Activated gamma-delta T cell (primary cell): ENCODE measurements at regions not wholly inside any gene's neighbourhood (a gene's known extent, or its start where the extent isn't known, plus 50 kb on each side); places are given as distances from the start of the nearest gene placed in this dataset.

Source experiments
- DNase-seq: peaks from one replicate; lab custom pipeline; 2025; lab: John Stamatoyannopoulos, UW

DNA sequence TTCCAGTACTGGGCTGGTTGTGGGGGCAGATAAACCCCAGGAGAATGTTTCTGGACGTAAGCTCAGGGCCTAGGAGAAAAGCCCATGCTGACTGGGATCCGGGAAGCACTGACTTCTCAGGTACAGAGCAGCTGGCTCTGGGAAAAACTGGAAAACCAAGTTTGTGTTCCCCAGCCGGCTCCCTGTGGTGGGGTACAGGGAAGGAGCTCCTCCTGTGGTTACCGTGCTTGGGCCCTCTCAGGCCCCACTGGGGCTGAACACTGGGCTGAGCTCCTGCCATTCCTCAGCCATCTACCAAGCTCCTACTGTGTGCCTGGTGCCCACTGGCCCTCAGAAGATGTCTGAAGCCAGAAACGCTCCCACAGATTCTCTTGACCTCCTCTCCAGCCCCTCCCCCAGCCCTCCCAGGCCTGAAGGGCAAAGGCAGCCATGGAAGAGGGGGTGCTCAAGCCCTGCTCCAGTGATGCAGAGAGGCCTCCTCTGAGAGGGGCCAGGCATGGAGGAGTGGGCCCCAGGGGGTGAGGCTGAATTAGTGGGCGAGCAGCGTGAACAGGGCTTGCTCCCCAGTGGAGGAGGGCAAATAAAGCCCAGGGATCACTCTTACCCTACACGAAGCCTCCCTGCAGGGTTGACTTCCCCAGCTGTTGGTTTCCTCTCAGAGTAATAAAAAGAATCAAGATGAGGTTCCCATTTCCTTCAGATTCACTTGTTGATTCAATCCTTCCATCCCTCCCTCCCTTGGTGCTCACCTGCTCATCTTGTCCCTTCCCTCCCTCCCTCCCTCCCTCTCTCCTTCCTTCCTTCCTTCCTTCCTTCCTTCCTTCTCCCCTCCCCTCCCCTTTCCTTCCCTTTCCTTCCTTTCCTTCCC is 100.0 kb downstream of the VEGFA start:
- DNase-seq, result no peak

DNA sequence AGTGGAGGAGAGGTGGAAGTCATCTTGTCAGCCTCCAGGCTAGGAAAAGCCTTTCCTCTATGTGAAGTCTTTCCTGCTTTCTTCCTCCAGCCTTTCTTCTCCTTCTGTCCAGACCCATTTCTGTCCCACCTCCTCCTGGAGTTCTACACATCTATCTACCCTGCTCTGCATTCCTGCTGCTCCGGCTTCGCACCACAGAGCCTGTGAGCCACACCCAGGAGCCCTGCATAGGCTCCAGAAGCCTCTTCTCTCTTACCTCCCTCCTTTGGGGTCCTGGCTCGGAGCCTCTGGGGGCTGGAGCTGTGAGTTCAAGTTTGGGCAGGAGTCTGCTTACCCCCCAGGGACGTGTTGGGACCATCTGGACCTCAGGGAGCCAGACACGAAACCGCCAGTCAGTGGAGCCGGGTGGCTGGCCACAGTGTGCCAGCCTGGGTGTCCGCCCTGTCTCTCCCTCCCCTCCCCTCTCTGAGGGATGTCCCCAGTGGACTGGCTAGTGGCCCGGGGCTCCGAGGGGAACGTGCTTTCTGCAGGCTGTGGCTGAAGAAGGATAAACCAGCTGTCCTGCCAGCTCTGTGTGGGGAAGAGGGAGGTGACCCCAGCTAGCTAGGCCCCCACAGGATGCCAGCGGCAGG is 99.2 kb downstream of the VEGFA start:
- no peak for DNase-seq

DNA sequence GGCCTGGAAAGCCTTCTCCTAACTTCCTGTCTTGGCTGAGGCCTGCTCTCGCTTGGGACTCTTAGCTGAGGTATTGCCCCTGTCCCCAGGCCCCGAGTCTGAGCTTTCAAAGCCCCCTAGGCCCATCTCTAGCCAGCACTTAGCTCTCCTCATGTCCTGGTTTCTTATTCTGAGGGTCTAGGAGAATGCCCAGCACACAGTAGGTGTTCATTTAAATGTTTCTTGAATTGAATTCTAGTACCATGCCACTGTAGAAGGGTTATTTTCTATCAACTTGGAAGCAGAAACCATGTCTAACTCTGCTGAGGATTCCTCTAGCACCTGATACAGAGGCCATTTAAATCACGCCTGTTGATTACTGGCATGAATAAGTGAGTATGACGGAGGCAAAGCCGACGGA is 98.5 kb downstream of the VEGFA start:
- no peak for DNase-seq

DNA sequence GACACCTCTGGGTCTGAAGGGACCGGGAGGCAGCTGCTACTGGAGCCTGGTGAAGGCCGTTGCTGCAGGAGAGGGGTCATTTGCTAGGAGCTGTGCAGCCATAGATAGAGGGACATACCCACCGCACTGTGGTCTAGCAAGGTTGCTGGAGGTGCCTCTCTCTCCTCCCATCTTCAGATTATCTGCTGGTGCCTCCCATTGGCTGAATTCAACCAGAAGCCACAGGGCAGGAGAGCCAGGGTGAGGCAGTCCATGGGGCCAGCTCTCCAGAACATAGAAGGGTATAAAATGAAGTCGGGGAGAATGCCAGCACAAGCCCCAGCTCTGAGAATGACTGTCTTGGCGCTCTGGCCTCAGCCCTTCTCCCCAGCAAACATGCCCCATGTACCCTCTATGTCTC is 98.0 kb downstream of the VEGFA start:
- no peak for DNase-seq

DNA sequence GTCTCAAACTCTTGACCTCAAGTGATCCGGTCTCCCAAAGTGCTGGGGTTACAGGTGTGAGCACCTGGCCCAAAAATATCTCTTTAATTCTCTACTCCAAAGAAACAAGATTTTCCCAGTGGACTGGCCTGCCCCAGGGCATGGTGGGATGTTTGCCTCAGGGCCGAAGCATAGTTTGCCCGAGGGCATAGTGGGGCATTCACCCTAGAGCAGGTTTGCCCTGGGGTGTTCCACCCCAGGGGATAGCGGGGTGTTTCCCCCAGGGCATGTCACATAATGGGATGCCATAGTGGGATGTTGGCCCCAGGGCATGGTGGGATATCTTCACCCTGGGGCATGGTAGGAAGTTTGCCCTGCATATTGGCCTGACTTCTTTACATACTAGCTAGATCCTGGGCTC is 97.2 kb downstream of the VEGFA start:
- no peak for DNase-seq

DNA sequence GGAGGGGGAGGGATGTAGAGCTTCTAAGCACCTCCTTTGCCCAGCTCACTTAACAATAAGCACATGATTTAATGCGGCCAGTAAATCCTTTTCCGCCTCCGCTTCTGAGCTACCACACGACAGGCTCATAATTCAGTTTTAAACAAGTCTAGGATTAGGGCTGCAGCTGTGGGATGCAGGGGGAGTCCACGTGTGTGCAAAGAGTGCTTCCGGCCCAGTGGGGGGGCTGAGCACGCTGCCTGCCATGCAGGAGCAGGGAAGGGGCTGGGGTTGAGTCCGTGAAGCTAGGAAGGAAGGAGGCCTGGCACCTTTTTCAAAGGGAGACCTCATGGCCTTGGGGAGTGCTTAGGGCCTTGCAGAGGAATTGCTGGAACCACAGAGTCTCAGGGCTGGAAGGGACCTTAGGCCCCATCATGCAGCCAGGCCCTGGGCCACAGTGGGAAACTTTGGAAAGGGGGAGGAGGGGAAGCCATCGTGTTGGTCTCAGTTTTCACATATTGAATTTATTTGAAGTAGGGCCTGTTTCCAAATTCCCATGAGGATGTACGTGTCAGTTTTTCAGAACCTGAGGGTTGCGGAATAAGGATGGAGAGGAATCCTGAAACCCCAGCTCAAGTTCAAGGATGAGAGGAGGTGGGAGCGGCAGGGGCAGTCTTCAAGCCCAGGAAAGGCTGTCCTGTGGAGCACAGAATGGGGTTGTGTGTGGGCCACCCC is 96.1 kb downstream of the VEGFA start:
- no peak for DNase-seq

DNA sequence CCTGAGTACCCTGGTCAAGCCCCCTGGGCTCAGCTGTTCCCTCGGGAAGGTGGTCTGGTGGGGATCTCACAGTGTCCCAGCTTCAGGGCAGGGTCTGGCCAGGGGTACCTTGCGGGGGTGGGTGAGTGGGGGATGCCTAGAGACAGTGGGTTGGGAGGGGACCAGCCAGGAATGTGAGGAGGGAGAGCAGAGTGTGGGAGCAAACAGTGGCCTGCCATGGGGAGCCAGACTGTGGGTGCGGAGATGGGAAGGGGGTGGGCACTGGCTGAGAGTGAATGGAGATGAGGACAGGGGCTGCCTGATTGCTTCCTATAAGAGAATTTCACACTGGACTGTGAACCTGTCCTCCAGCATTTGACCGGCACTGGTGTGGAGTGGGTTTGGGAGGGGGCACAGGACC is 95.1 kb downstream of the VEGFA start:
- DNase-seq, result no peak

DNA sequence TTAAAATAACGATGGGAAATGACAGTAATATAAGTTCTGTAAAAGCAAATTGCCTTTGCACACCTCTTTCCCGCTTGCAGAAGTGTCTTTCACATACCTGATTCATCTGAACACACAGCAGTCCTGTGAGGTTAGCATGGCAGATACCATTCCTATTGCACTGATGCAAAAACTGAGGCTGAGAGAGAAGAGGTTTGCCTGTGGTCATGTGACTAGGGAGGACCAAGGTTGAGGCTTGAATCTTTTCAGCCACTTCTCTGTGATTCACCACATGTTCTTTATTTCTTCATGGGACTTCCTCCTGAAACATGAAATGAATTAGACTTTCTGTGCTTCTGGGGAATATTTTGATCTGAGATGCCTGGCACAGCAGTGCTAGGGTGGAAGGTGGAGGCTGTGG is 92.9 kb downstream of the VEGFA start:
- DNase-seq, result no peak

DNA sequence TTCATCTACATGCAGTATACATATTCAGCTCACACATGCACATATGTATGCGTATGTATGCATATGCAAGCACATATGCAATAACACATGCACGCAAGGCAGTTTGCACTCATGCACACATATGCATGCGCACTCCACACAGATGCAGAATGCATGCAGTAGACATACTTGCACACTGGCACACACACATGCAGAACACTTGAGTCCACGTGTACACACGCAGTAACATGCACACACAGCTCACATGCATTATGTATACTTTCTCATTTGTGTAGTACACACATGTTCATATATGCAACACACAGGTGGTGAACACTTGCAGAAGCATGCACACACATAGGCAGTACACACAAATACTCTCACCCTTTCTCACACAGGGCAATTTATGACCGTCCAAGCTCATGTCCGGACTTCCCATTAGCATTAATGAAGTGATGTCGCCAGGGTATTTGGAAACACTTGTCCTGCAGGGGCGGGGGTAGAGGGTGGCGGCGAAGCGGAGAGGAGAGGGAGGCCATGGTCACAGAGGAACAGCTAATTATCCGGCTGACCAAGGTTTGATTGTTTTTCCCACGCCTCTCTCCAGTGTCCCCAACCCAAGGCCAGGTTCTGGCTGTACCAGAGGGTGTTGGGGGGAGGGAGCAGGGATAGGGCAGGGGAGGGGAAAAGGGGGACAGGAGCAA is 91.3 kb downstream of the VEGFA start:
- no peak for DNase-seq

DNA sequence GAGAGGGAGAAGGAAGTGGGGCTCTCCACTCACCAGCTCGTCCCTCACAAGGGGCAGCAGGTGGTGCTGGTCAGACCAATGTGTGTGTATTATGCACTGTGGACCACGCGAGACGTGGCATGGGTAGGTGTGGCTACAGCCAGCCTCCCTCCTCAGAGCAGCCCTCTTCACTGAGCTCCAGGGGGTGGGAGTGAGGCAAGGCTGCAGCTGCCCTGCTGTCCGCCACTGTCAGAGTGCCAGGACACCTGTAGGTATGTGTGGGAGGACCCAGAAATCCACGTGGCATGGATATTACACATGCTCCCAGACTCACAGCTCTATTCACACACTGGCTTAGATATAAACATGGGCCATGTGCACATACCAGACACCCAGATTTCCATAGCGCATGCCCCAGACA is 90.3 kb downstream of the VEGFA start:
- DNase-seq, result no peak

DNA sequence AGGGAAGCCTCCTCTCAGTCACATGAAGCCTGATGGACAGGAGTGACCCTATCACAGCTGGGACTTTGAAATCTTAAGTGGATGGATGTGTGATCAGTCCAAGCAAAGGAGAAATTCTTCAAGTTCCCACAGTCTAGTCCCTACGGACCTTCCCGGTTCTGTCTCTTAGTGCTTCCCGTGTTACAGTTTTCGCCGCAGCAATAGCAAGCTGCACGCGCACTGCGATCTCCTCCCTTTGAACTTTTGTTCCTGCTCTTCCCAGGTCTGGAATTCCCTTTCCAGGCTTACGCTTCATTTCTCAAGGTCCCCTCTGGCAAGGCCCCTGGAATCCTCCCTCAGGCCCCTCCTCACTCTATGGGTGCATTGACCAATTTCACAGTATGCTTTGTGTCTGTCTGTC is 89.2 kb downstream of the VEGFA start:
- no peak for DNase-seq

DNA sequence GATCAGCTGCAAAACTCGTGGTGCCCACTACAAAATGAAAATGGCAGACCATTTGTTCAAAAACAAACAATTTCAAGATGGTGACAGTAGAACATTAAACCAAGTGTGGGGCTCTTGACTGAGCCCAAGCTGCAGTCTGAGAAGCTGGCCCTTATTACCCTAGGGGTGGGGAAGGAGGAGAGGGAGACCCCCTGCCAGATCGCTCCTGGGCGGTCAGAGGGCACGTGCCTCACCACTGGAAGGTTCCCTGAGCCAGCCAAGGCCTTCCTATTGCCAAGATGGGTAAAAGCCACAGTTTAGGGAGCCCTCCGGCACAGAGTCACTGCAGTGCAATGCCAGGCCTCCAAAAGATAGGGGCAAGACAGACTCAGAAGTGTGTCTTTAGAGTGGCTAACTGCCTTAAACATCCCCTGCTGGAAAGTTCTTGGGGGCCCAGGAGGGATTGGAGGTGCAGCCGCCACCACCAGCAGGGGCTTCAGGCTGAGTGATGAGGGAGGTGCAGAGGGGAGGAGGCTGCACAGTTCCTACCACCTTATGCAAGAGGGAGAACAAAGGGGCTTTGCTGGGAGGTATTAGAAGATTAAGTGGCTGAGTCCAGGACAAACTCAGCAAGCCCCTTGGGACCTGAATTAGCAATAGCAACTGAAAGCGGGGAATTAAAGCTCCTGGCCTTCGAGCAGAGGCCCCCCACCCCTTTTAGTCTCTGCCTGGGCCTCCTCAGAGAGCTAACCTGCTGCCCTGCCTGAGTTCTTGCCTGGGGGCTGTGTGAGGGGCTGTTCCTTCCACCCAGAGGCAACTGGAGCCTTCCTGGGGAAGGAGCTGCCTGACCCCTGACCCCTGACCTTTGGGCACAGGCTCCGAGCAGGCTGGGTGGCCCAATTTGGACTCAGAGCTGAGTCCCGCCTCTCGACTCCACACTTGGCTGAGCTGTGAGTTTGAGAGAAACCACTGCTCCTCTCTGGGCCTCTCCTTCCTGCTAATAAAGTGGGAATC is 88.4 kb downstream of the VEGFA start:
- no peak for DNase-seq

DNA sequence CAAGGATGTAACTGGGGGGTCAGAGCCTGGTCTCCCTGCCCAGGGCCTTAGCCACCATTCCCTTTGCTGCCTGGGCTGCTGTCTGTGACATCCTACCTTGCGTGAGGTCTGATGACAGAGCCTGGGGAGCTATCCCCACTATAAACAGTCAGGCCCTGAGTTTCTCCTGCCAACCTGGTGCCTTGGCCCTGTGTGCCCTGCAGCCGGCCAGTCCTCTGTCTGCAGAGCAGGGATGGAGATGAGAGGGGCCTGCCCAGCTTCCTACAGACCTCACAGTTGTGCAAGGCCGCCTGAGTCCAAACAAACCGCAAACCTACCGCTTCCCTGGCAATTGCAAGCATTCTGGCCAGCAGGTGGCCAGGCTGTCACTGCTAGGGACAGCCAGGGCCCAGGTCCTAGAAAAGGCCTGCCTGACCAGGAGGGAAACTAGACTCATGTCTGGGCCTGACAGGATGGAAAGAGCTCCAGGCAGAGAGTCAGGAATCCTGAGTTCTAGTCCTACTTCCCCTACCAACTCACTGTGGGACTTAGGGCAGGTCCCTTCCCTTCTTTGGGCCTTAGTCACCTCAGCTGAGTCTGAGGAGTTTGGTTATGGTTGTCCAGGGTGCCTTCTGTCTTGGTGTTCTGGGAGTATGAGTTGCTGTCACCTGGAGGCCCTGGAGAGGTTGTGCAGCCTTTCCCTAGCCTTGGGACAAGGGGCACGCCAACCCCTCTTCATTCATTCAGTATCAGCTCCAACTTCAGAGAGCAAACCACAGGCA is 86.2 kb downstream of the VEGFA start:
- DNase-seq, result no peak

DNA sequence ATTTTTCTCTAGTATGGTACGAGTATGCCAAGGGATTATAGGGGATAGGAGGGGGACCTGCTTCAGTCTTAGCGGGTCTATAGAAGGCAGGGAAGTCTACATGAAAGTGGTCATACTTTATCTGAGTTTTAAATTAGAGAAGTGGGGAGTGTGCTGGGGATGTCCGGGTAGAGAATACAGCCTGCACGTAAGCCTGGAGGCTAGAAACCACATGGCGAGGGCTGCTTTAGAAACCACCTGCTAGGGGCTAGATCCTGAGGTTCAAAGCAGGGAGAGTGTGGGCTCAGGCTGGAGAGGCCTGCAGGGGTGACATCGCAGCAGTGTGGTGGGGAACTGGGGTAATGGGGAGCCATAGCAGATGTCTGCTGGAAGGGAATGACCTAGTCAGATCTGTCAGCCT is 85.2 kb downstream of the VEGFA start:
- no peak for DNase-seq

DNA sequence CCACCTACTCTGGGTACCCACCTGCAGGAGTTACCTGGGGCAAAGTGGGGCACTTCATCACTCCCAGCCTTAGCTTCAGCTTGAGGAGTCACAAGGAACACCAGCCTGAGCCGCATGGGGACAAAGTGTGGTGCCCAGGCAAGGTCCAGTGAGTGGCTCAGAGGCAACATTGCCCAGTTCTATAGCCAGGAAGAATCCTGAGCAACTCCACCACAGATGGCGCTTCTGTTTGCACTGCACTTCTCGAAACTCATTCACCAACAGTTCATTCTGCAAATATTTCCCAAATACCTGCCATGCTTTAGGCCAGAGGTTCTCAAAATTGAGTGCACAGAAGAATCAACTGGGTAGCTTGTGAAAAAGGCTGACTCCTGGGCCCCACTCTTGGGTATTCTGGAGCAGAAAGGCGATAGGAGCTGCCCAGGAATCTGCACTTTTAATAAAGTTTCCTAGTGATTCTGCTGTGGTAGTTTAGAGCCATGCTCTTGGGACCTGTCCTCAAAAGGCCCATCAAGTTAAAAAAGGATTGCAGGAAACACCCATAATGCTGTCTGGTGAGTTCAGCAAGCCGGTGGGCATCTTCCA is 83.1 kb downstream of the VEGFA start:
- no peak for DNase-seq

DNA sequence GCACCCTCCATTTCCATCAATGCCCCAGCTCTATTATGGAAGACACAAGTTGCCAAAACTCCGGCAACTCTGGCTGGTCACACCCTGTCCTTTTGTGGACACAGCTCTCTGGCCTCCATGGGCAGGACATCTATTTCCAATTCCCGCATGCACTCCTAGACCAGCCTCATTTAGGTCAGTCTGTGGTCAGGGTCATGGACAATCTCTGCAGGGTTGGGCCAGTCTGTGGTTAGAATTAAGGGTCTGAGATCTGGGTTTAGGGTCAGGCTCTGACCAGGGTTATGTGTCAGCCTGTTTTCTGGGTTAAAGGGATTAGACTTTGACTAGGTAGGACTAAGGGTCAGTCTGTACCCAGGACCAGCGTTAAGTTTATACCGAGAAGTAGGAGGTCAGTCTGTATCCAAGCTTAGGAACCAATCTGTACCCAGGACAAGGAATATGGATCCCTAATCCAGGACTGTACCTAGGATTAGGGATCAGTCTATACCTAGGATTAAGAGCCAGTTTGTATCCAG is 82.4 kb downstream of the VEGFA start:
- DNase-seq, result no peak

DNA sequence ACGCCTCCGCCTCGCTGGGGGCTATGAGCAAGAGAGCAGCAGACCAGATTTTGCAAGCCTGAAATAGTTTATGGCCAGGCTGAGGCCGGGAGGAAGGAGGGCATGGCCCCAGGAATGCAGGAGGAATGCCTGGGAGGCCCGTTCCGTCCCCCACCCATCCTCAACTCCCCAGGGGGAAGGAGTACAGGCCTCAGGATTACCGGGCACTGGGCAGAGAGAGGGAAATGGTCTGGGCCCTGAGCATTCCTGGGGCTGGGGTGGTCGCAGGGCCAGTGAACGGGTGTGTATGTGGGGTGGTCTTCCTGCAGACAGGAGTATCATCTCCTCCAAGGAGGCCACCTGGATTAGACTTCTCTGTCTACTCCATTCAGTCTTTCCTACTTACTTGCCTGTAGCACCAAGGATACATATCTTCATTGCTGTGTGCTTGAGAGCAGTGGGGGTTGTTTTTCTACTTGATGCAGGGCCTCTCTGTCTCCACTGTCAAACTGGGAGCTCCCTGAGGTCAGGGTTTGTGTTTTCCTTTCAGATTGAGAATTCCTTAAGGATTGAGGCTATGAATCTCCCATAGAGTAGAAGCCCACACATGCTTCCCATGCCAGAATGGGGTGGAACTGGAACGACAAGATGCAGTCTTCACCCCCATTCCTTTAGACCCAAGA is 81.3 kb downstream of the VEGFA start:
- no peak for DNase-seq

DNA sequence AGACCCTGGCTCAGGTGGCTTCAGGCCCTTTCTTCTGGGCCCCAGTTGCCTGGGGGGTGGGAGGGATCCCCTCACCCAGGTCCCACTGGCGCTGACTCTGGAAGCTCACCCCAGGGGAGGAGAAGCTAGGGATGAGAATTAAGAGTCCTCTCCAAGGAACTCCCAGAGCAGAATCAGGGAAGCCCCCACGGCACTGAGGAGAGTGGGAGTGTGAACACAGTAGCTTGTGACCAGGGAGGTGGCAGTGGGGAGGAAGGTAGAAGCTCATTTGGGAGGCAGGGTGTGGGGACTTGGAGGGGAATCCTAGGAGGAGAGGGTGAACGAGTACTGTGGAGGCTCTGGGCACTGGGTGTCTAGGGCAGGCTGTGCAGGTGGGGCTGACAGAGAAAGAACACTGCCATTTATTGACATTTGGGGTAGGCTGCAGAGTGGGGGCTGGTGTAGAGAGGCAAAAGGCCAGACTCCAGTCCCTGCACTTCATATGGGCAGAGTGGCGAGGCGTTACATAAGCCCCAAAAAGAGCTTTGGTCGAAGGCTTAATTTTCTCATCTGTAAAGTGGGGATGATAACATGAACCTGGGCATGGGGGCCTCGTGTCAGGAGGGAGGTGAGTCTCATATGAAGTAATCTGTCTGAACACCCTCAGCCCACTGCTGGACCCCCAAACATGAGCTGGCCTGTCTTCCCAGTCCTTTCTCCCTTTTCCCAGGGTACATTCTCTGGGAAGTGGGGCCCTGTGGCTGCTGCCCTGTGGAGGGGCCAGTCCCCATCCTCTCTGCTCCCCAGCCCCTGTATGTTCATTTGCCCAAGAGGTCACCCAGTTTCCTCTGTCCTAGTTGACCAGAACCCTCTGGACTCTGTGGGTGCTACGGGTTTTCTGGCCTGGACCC is 80.5 kb downstream of the VEGFA start:
- DNase-seq, result no peak
